HG03460 (cell line): ENCODE measurements at regions not wholly inside any gene's neighbourhood (a gene's known extent, or its start where the extent isn't known, plus 50 kb on each side); places are given as distances from the start of the nearest gene placed in this dataset.
"Not testable (repeated sequence)": the region's sequence is repeated elsewhere in the genome, so short reads cannot be mapped to it uniquely, and the experiment has no call there.

Source experiments
- ATAC-seq: cut with Tn5 transposase; IDR thresholded peaks from one replicate; pipeline ENCODE4 v1.9.1; 2021; ENCODE audit not compliant: unreplicated experiment

DNA sequence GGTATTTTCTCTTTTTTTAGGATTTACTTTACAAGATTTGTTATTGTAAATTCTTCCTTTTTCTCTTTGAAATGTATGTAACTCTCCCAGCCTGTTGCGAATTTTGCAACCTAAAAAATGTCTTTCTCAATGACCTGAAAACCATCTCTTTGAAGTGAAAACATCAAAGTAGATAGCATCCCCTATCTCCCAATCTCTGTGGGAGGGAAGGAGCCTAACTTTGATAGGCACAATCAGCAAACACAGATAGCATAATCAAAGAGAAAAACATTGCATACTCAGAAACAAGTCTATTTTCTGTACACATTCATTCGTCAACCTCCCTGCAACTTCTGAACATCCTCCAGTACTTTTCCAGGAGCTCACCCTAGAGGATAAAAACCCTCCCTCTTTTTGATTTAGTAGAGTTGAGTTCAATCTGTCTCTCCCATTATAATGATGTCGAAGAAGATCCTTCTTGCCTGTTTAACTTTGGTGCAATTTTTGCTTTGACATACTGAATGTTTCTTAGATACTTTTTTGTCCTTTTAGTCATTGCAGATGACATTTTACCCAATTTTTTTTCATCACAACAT is 849.2 kb upstream of the LRFN5 start:
- no peak for ATAC-seq

- no peak for ATAC-seq
These were observed 873.5 kb upstream of the LRFN5 start for GRCh38 chr14:40733206-40733605.

DNA sequence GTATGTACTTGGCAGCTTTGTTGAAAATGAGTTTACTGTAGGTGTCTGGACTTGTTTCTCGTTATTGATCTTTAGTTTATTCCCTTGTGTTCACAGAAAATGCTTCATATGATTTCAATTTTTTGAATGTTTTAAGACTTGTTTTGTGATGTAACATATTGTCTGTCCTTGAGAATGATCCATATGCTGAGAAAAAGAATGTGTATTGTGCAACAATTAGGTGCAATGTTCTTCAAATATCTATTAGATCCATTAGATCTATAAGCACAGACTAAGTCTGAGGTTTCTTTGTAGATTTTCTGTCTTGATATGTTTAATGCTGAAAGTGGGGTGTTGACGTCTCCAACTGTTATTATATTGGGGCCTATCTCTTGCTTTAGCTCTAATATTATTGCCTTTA is 879.6 kb upstream of the LRFN5 start:
- no peak for ATAC-seq

DNA sequence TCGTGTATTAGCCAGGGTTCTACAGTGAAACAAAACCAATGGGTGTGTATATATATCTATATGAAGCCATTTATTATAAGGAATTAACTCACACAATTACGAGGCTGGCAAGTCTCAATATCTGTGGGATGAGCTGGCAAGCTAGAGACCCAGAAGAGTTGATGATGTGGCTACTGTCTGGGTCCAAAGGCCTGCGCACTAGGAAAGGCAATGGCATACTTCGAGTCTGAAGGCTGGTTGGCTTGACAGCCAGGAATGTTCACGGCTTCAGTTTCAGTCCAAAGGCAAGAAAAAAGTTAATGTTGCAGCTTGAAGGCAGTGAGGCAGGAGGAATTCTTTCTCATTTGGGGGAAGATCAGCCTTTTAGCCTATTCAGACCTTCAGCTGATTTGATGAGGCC is 893.3 kb upstream of the LRFN5 start:
- ATAC-seq = no peak

GRCh38 chr14:40697231-40697630 is 909.4 kb upstream of the LRFN5 start:
- ATAC-seq = no peak

GRCh38 chr14:40694023-40694422 is 912.7 kb upstream of the LRFN5 start:
- no peak for ATAC-seq

DNA sequence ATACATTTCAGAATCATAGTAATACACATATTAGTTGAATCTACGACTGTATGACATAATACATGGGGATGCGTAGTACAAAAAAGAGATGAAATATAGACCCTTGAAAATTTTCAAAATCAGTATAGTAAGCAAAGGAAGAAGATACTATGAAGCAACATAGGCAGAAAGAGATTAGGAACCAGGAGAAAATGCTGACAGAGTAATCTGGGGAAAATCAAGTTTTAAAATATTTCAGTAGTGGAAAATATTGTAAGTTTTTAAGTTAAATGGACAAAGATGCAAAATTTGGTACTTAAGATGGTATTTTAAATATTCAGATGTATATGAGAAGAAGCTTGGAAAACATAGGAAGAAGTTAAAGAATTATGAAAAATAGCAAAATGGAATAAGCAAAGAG is 915.6 kb upstream of the LRFN5 start:
- no peak for ATAC-seq

DNA sequence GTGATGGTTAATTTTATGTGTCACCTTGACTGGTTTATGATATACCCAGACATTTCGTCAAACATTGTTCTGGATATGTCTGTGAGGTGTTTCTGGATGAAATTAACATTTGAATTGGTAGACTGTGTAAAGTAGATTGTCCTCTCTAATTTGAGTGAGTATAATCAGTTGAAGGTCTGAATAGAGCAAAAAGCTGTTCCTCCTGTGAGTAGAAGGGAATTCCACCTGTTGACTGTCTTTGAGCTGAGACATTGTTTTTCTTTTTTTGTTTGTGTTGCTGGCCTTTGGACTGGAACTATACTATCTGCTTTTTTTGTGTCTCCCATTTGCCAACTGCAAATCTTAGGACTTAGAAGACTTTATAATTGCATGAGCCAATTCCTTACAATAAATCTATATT is 920.9 kb upstream of the LRFN5 start:
- ATAC-seq = no peak

DNA sequence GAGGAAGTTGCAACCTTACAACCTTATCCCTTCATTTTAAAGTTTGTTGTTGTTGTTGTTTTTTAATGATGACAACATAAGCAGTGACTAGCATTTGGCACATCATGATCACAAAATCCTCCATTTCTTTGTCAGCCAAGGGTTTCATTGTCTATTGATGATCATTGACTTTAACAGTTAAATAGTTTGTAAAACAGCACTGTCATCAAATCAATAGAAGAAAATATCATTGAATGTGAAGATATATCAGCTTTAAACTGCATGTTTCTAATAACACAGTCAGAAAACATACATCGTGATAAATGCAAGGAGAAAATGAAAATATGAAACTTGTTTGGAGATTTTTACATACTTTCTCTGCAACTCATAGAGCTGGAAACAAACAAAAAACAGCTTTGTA is 922.3 kb upstream of the LRFN5 start:
- ATAC-seq = no peak

GRCh38 chr14:40682131-40682913 is 924.4 kb upstream of the LRFN5 start:
- ATAC-seq = no peak

GRCh38 chr14:40679256-40679655 is 927.4 kb upstream of the LRFN5 start:
- no peak for ATAC-seq

DNA sequence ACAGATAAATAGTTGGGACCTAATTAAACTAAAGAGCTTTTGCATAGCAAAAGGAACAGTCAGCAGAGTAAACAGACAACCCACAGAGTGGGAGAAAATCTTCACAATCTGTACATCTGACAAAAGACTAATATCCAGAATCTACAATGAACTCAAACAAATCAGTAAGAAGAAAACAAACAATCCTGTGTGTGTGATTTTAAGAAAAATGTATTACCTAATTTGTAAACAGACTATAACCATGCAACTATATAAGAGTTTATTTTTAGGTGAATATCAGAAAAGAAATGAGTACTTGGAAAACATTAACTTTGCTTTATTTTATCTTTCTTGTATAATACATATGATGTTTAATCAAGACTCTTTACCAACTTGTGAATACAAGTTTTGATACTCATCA is 929.5 kb upstream of the LRFN5 start:
- ATAC-seq = not testable (repeated sequence)

DNA sequence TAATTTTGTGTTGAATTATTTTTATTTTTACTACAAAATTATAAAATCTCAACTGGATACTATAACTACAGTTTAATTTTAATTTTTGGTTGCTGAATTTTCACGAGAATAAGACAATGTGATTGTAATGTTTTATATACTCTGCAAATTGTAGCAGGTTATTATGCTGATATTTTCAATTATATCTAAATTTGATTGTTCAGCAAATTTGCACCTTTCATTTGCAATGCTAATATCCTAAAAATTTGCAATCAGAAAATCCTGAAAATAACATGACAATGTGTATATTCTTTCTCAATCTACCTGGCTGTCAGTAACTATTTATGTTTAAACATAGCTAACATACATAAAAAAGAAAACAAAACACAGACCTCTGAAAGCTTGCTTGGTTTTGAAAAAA is 932.2 kb upstream of the LRFN5 start:
- ATAC-seq = no peak

DNA sequence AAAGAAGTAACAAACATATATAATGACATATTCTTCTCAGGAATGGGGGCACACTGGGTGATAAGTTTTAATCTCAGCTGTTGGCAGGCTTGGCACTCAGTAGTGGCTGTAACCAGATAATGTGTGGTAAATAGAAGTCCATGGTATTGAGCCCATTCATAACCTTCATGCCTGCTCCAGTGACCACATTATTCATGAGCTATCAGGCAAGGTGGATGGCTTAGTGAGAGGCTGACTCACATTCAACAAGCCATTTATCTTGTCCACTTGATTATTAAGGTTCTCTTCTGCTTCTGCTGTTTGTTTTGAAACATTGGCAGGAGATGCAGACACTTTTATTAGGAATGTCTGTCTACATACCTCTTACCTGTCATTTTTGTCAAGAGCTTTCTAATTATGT is 950.4 kb upstream of the LRFN5 start:
- ATAC-seq = no peak

GRCh38 chr14:40652089-40652691 is 954.5 kb upstream of the LRFN5 start:
- no peak for ATAC-seq

GRCh38 chr14:40630471-40630870 is 976.2 kb upstream of the LRFN5 start:
- ATAC-seq = no peak

- not testable (repeated sequence) for ATAC-seq
These were observed 977.0 kb upstream of the LRFN5 start for GRCh38 chr14:40629551-40630137.

DNA sequence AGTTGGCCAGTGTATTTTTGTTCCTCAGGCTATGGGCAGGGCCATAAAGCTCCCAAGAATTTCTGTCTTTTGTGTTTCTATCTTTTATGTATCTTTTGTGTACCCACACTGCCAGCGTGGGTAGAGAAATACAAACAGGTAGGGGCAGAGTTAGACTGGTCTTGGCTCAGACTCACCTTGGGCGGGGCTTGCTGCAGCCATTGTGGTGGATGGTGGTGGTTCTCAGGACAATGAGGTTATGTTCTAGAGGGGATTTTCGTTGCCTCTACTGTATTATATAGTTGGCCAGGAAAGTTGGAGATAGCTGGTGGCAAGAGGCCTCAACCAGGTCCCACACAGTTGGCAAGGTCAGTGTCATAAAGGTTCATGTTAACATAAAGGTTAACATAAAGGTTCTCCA is 977.5 kb upstream of the LRFN5 start:
- ATAC-seq = no peak

DNA sequence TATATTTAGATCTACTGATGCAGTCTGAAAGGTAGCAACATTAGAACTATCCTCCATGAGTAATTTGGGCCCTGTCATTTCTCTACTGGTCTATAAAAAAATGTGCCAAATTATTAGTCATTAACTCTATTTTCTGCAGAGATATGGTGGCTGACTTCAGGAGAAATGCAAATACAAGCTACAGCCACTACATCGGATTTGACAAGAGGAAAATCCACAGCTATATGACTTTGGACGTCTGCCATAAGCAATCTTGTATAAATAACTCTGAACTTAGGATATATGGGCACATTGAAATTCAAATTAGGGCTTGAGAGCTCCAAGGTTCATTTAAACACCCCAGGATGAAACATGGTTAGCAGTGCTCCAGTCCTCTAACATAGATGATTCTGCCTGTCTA is 983.0 kb upstream of the LRFN5 start:
- no peak for ATAC-seq

GRCh38 chr14:40618225-40618898 is 988.3 kb upstream of the LRFN5 start:
- no peak for ATAC-seq

- no peak for ATAC-seq
These were observed 990.1 kb upstream of the LRFN5 start for GRCh38 chr14:40616579-40616978.

DNA sequence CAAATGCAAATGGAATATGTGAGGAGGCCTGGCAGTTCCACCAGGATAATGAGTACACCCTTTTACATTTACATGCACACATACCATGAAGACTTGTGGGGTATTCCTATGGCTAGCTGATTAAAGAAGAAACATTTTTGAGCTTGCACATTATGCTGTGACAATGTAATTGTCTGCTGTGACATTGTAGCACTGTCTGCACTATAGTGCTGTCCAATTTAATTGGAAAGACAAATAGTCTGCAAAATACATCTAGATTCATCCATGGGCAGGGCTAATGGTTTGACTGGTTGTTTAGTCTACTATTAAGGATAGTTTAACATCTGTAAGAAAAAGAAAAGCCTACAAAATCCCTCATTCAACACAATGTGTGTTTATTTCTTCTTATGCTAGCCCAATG is 1005.6 kb upstream of the LRFN5 start:
- no peak for ATAC-seq
